Lower leg skin (tissue), 4 donors: ENCODE measurements at regions not wholly inside any gene's neighbourhood (a gene's known extent, or its start where the extent isn't known, plus 50 kb on each side); places are given as distances from the start of the nearest gene placed in this dataset.

ENCODE experiments used
- DNase-seq, 2 donors: peaks; one replicate each; pipeline ENCODE4 v3.0.0-alpha.2; 2019; ENCODE audit warnings: low spot score in 2 of 2
- H3K4me3 ChIP-seq: fragments of 200-600 bp; sonication (generic); 2 replicates; pipeline ENCODE4 v1.5.1; 2017; ENCODE audit warnings: mild to moderate bottlenecking, low read depth; ENCODE audit not compliant: poor library complexity, severe bottlenecking
- CTCF ChIP-seq, 3 donors: fragments of 450-650 bp; IDR thresholded peaks; one replicate each; pipeline ENCODE4 v1.5.1; 2016; ENCODE audit warnings: antibody characterized with exemption in 3 of 3, mild to moderate bottlenecking in 3 of 3, moderate library complexity in 2 of 3
- POLR2A ChIP-seq, 2 donors: fragments of 450-650 bp; IDR thresholded peaks; one replicate each; pipeline ENCODE4 v1.6.1; 2016 to 2017; ENCODE audit warnings: antibody characterized with exemption in 2 of 2, mild to moderate bottlenecking in 1 of 2, moderate library complexity in 1 of 2
- WGBS, 2 donors: methylation state at CpG; one replicate each; pipeline ENCODE4 v1.1.5; 2018; 5-methylcytosine and 5-hydroxymethylcytosine counted together
- intact Hi-C: fragments of 100-400 bp; cut with DNase I; formaldehyde crosslinking; loops from one replicate; pipeline ENCODE4 v1.15.0; 2023; ENCODE audit warnings: low total_unique reads

GRCh38 chr5:35561396-35561795 is 56.3 kb upstream of the SPEF2 start:
- H3K4me3 ChIP-seq: no peak overlapping the region
- intact Hi-C loops: no loop called here
- no peak for TF ChIP-seq POLR2A (IDR thresholded peaks at IDR 0.05)
- no peak for TF ChIP-seq CTCF (IDR thresholded peaks at IDR 0.05)
- no peak for DNase-seq

- DNase-seq: no peak
- no peak overlapping the region for H3K4me3 ChIP-seq
- intact Hi-C loops: loop anchor here (2.0 kb wide), 1 partner anchor 23 kb away; no protein-coding TSS in a partner anchor
- 56 to 62% methylated on average over 1 of the region's 1 CpG for WGBS, 2 donors
- TF ChIP-seq POLR2A (IDR thresholded peaks at IDR 0.05): no peak
- no peak for TF ChIP-seq CTCF (IDR thresholded peaks at IDR 0.05)
Measured at GRCh38 chr5:35557748-35558147, 59.9 kb upstream of the SPEF2 start.

GRCh38 chr5:35557199-35557598 is 60.5 kb upstream of the SPEF2 start:
- no peak for DNase-seq
- TF ChIP-seq CTCF (IDR thresholded peaks at IDR 0.05): no peak
- TF ChIP-seq POLR2A (IDR thresholded peaks at IDR 0.05): no peak
- WGBS, 2 donors: 88 to 92% methylated on average over 2 of the region's 2 CpGs
- intact Hi-C loops: no loop called here
- no peak overlapping the region for H3K4me3 ChIP-seq

GRCh38 chr5:35554016-35554415 is 63.6 kb upstream of the SPEF2 start:
- 38 to 56% methylated on average over 3 of the region's 3 CpGs for WGBS, 2 donors
- TF ChIP-seq POLR2A (IDR thresholded peaks at IDR 0.05) (no peak), CTCF (IDR thresholded peaks at IDR 0.05) (no peak)
- intact Hi-C loops: no loop called here
- no peak for DNase-seq
- H3K4me3 ChIP-seq: no peak overlapping the region

- WGBS, 2 donors: 85 to 91% methylated on average over 4 of the region's 4 CpGs
- H3K4me3 ChIP-seq: no peak overlapping the region
- intact Hi-C loops: no loop called here
- no peak for TF ChIP-seq CTCF (IDR thresholded peaks at IDR 0.05)
- TF ChIP-seq POLR2A (IDR thresholded peaks at IDR 0.05): no peak
- DNase-seq: no peak
Measured at GRCh38 chr5:35545190-35545589, 72.5 kb upstream of the SPEF2 start.

GRCh38 chr5:35543408-35543807 is 74.3 kb upstream of the SPEF2 start:
- TF ChIP-seq POLR2A (IDR thresholded peaks at IDR 0.05) (no peak), CTCF (IDR thresholded peaks at IDR 0.05) (no peak)
- no peak for DNase-seq
- intact Hi-C loops: no loop called here
- H3K4me3 ChIP-seq: no peak overlapping the region
- 12 to 31% methylated on average over 1 of the region's 1 CpG for WGBS, 2 donors
